ENCODE measurements at regions not wholly inside any gene's neighbourhood (a gene's known extent, or its start where the extent isn't known, plus 50 kb on each side); places are given as distances from the start of the nearest gene placed in this dataset.

DNA sequence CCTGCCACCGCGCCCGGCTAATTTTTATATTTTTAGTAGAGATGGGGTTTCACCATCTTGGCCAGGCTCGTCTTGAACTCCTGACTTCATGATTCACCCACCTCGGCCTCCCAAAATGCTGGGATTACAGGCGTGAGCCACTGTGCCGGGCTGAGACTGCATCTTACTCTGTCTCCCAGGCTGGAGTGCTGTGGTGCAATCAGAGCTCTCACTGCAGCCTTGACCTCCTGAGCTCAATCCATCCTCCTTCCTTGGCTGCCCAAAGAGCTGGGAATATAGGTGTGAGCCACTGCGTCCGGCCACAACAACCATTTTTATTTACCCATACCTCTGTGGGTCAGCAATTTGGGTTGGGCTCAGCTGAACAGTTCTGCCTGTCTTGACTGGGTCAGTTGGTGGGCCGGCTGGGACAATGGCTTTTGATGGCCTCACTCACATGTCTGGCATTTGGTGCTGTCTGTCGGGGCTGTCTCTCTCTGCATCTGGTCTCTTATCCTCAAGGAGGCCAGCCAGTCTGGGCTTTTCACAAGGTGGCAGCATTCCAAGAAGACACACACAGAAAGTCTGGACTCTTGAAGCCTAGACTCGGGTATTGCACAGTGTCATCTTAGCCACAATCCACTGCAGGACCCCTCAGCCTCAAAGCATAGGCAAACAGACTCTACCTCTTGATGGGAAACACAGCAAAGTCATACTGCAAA is 116.8 kb upstream of the GATA6 start:
- no peaks in the 10 kb centered on the region for H3K36me3 ChIP-seq (ENCODE audit: control insufficient read depth, insufficient read depth, low read length)
- H3K4me1 ChIP-seq (ENCODE audit: control insufficient read depth, insufficient read depth, low read length): no peaks in the 10 kb centered on the region
- H3K4me3 ChIP-seq (ENCODE audit: low read length): no peak overlapping the region
- H3K27ac ChIP-seq (ENCODE audit: low read length): no peak overlapping the region
- 82% methylated on average over 7 of the region's 12 CpGs for WGBS (ENCODE audit: insufficient coverage)
- H3K27me3 ChIP-seq (ENCODE audit: control insufficient read depth, insufficient read depth, low read length): no peaks in the 10 kb centered on the region
- H3K9me3 ChIP-seq (replicated peaks; ENCODE audit: control insufficient read depth, low read depth, low read length): no peaks in the 10 kb centered on the region
- no peak for DNase-seq

DNA sequence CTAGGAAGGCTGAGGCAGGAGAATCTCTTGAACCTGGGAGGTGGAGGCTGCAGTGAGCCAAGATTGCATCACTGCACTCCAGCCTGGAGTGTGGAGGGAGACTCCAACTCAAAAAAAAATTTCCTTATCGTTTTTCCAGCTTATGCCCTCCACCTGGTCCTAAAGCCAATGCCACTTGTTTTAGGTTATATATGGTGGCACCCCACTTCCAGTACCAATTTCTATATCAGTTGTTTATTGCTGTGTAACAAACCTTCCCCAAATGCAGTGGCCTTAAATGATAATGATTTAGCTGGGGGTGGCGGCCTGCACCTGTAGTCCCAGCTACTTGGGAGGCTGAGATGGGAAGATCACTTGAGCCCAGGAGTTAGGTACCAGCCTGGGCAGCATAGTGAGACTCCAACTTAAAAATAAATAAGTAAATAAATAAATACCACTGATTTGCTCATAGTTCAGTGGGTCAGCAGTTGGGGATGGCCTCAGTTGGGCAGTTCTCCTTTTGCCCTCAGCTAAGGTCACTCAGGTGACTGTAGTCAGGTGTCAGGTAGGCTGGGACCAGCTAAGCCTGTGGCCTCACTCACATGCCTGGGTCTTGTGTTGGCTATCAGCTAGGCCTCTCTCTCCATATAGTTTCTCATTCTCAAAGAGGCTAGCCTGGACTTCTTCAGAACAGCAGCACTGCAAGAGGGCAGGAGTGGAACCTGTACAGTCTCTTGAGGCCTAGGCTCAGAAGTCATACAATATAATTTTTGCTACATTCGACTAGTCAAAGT is 113.7 kb upstream of the GATA6 start:
- Histone ChIP-seq H3K27me3 (ENCODE audit: control insufficient read depth, insufficient read depth, low read length) (no peaks in the 10 kb centered on the region), H3K27ac (ENCODE audit: low read length) (no peak overlapping the region), H3K9me3 (replicated peaks; ENCODE audit: control insufficient read depth, low read depth, low read length) (no peaks in the 10 kb centered on the region), H3K4me3 (ENCODE audit: low read length) (no peak overlapping the region), H3K4me1 (ENCODE audit: control insufficient read depth, insufficient read depth, low read length) (no peaks in the 10 kb centered on the region), H3K36me3 (ENCODE audit: control insufficient read depth, insufficient read depth, low read length) (no peaks in the 10 kb centered on the region)
- DNase-seq: no peak
- no CpG with 5 or more reads among the region's 3 CpGs for WGBS (ENCODE audit: insufficient coverage)

DNA sequence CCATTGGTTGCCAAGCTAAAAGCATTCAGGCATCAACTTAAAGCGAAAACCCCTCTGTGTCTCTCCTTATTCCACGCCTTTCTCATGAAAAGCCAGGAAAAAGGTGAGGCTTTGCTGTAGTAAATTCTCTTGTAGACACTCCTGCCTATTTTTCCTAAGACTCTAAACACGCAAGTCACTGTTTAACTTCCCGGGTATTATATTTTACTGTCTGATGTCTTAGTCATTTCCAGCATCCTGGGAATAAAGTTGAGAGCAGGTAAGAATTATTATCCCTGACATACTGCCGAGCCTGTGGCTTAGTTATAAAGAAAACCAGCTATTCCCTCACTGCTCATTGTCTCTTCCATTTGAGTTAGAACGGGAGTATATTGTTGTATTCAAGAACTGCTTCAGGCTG is 112.4 kb upstream of the GATA6 start:
- peaks cover under 1% of the 10 kb centered on the region for H3K27me3 ChIP-seq (ENCODE audit: control insufficient read depth, insufficient read depth, low read length)
- no peak overlapping the region for H3K27ac ChIP-seq (ENCODE audit: low read length)
- no peaks in the 10 kb centered on the region for H3K36me3 ChIP-seq (ENCODE audit: control insufficient read depth, insufficient read depth, low read length)
- no peaks in the 10 kb centered on the region for H3K9me3 ChIP-seq (replicated peaks; ENCODE audit: control insufficient read depth, low read depth, low read length)
- no peak overlapping the region for H3K4me3 ChIP-seq (ENCODE audit: low read length)
- no peak for DNase-seq
- no peaks in the 10 kb centered on the region for H3K4me1 ChIP-seq (ENCODE audit: control insufficient read depth, insufficient read depth, low read length)
- no CpG with 5 or more reads among the region's 6 CpGs for WGBS (ENCODE audit: insufficient coverage)

DNA sequence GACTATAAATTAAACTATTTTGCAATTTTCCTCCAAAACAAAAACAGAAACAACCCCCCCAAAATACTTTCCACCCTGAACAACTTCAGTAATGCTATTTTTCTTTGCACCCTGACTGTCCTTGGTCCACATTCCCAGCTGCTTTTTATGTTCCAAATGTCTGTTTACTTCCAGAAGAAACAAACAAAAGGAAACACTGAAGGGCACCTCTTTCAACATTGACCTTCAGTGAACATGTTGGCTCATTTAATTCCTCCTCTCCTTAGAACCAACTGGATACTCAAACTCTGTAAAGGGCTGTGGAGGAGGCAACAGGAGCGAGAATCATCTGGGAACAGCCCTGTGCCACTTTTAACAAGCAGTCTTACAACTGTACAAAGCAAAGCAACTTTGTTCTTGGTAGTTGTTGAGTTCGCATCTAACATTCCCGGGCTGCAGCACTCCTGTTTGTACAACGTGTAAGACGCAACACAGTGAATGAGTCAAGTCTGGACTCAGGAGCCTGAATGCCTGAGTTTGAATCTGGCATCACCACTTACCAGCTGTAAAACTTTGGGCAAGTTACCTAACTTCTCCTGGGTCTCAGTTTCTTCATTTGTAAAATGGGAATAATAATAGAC is 111.4 kb upstream of the GATA6 start:
- no peaks in the 10 kb centered on the region for H3K36me3 ChIP-seq (ENCODE audit: control insufficient read depth, insufficient read depth, low read length)
- peaks cover 2% of the 10 kb centered on the region for H3K27me3 ChIP-seq (ENCODE audit: control insufficient read depth, insufficient read depth, low read length)
- H3K9me3 ChIP-seq (replicated peaks; ENCODE audit: control insufficient read depth, low read depth, low read length): no peaks in the 10 kb centered on the region
- 94% methylated on average over 2 of the region's 5 CpGs for WGBS (ENCODE audit: insufficient coverage)
- DNase-seq: no peak
- no peaks in the 10 kb centered on the region for H3K4me1 ChIP-seq (ENCODE audit: control insufficient read depth, insufficient read depth, low read length)
- H3K4me3 ChIP-seq (ENCODE audit: low read length): no peak overlapping the region
- H3K27ac ChIP-seq (ENCODE audit: low read length): no peak overlapping the region

DNA sequence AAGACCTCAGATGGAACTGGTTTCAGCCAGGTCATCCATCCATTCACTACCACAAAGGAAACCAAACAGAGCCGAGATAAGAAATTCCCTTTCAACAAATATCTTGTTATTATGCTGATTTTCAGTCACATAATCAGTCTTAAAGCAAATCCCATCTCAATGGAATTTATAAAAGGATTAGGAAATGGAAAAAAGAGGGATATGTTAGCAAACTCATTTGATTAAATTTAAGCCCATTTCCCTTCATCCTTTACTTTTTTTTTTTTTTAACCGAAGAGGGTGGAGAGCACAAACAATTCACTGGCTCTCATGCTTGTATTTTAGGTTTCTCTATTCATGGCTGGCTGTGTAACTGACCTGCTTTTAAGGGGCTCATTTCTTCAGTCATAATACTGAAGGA is 109.0 kb upstream of the GATA6 start:
- no CpG with 5 or more reads among the region's 2 CpGs for WGBS (ENCODE audit: insufficient coverage)

DNA sequence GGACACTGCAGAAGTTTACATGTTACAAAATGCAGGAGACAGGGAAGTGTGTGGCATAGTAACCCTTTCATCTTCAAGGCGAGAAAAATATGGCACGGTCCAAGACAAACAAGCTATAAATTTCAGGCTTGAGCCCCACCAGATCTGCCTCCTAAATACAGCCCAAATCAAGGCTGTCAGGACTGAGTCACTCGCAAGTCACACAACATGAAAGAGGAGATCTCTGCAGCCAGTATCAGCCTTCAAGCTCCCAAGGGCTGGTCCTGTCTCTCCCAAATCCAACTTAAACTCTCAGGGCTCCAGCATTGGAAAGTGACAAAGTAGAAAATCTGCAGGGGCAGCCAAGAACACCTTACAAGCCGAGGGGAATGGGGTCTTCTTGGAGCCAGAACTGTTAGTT is 106.3 kb upstream of the GATA6 start:
- WGBS (ENCODE audit: insufficient coverage): 18% methylated on average over 2 of the region's 4 CpGs
- H3K4me1 ChIP-seq (ENCODE audit: control insufficient read depth, insufficient read depth, low read length): no peaks in the 10 kb centered on the region
- DNase-seq: no peak
- H3K27ac ChIP-seq (ENCODE audit: low read length): no peak overlapping the region
- no peaks in the 10 kb centered on the region for H3K9me3 ChIP-seq (replicated peaks; ENCODE audit: control insufficient read depth, low read depth, low read length)
- H3K36me3 ChIP-seq (ENCODE audit: control insufficient read depth, insufficient read depth, low read length): no peaks in the 10 kb centered on the region
- no peak overlapping the region for H3K4me3 ChIP-seq (ENCODE audit: low read length)
- peaks cover 2% of the 10 kb centered on the region for H3K27me3 ChIP-seq (ENCODE audit: control insufficient read depth, insufficient read depth, low read length)

More for the DNA sequence above, 109.0 kb upstream of the GATA6 start:
- peaks cover 2% of the 10 kb centered on the region for H3K27me3 ChIP-seq (ENCODE audit: control insufficient read depth, insufficient read depth, low read length)
- no peak overlapping the region for H3K27ac ChIP-seq (ENCODE audit: low read length)
- no peaks in the 10 kb centered on the region for H3K4me1 ChIP-seq (ENCODE audit: control insufficient read depth, insufficient read depth, low read length)
- DNase-seq: no peak
- H3K4me3 ChIP-seq (ENCODE audit: low read length): no peak overlapping the region
- H3K9me3 ChIP-seq (replicated peaks; ENCODE audit: control insufficient read depth, low read depth, low read length): no peaks in the 10 kb centered on the region
- H3K36me3 ChIP-seq (ENCODE audit: control insufficient read depth, insufficient read depth, low read length): no peaks in the 10 kb centered on the region

DNA sequence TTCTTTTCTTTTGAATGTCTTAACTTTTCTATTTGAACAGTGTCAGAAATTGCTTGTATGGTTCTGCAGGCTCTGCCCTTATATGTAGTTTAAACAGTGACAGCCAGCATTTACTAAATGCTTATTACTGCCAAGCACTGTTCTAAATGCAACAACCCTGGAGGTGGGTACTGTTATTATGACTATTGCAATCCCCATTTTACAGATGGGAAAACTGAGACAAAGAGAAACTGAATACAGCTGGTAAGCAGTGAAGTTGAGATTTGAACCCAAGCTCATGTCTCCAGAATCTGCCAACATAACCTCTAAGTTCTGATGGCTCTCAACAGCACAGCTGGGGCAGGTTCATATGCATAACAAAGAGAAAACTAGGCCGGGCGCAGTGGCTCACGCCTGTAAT is 105.7 kb upstream of the GATA6 start:
- WGBS (ENCODE audit: insufficient coverage): no CpG with 5 or more reads among the region's 3 CpGs
- Histone ChIP-seq H3K4me1 (ENCODE audit: control insufficient read depth, insufficient read depth, low read length) (no peaks in the 10 kb centered on the region), H3K27me3 (ENCODE audit: control insufficient read depth, insufficient read depth, low read length) (peaks cover 4% of the 10 kb centered on the region), H3K4me3 (ENCODE audit: low read length) (no peak overlapping the region), H3K27ac (ENCODE audit: low read length) (no peak overlapping the region), H3K36me3 (ENCODE audit: control insufficient read depth, insufficient read depth, low read length) (no peaks in the 10 kb centered on the region), H3K9me3 (replicated peaks; ENCODE audit: control insufficient read depth, low read depth, low read length) (no peaks in the 10 kb centered on the region)
- DNase-seq: no peak

DNA sequence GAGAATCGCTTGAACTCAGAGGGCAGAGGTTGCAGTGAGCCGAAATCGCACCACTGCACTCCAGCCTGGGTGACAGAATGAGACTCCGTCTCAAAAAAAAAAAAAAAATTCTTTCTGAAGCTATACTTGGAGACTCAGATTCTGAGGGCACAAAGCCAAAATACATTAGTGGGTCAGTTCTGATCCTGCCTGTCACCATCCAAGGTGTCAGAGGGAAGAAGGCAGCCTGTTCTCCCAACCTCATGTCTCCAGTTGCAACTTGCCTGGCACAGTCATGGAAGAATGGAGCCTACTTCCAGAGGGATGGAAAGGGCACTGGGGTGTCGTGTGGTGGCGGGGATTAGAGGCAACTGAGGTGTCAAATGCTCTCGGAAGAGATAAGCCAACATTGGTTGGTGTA is 104.8 kb upstream of the GATA6 start:
- Histone ChIP-seq H3K4me1 (ENCODE audit: control insufficient read depth, insufficient read depth, low read length) (no peaks in the 10 kb centered on the region), H3K27ac (ENCODE audit: low read length) (no peak overlapping the region), H3K9me3 (replicated peaks; ENCODE audit: control insufficient read depth, low read depth, low read length) (no peaks in the 10 kb centered on the region), H3K36me3 (ENCODE audit: control insufficient read depth, insufficient read depth, low read length) (no peaks in the 10 kb centered on the region), H3K4me3 (ENCODE audit: low read length) (no peak overlapping the region), H3K27me3 (ENCODE audit: control insufficient read depth, insufficient read depth, low read length) (peaks cover 4% of the 10 kb centered on the region)
- no peak for DNase-seq
- WGBS (ENCODE audit: insufficient coverage): 93% methylated on average over 4 of the region's 7 CpGs

DNA sequence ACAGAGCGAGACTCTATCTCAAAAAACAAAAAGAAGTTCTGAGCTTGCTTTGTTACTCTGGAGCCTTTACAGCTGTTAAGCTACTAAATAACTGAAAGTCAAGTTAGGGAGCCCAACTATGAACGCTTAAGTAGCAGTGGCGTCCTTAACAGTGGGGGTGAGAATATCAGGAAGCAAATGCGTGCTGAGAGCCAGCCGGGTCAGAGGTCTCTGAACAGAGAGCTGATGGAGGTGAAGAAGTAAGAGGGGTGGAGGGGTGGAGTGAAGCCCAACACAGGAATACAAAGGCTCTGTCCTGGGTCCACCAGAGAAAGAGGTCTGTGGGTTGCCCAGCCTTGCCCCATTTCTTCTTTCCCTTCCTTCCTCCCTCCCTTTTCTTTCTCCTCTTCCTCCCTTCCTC is 104.1 kb upstream of the GATA6 start:
- Histone ChIP-seq H3K9me3 (replicated peaks; ENCODE audit: control insufficient read depth, low read depth, low read length) (no peaks in the 10 kb centered on the region), H3K4me3 (ENCODE audit: low read length) (no peak overlapping the region), H3K27me3 (ENCODE audit: control insufficient read depth, insufficient read depth, low read length) (peaks cover 4% of the 10 kb centered on the region), H3K4me1 (ENCODE audit: control insufficient read depth, insufficient read depth, low read length) (no peaks in the 10 kb centered on the region), H3K27ac (ENCODE audit: low read length) (no peak overlapping the region), H3K36me3 (ENCODE audit: control insufficient read depth, insufficient read depth, low read length) (no peaks in the 10 kb centered on the region)
- DNase-seq: no peak
- 47% methylated on average over 4 of the region's 5 CpGs for whole genome bisulfite sequencing (ENCODE audit: insufficient coverage)

DNA sequence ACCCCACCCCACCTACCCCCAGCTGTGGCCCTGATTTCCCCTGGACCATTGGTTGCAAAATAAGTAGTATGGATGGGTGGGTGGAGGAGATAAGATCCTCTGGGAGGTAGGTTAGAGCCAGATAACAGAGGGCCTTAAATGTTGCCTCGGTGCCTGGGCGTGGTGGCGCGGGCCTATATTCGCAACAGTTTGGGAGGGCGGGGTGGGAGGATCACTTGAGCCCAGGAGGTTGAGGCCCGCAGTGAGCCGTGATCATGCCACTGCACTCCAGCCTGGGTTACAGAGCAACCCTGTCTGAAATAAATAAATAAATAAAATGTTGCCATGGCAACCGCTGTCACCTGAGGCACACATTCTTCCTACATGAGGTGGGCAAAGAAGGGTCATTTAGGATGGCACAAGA is 103.3 kb upstream of the GATA6 start:
- no peaks in the 10 kb centered on the region for H3K36me3 ChIP-seq (ENCODE audit: control insufficient read depth, insufficient read depth, low read length)
- peaks cover 4% of the 10 kb centered on the region for H3K27me3 ChIP-seq (ENCODE audit: control insufficient read depth, insufficient read depth, low read length)
- H3K4me3 ChIP-seq (ENCODE audit: low read length): no peak overlapping the region
- H3K4me1 ChIP-seq (ENCODE audit: control insufficient read depth, insufficient read depth, low read length): no peaks in the 10 kb centered on the region
- no peaks in the 10 kb centered on the region for H3K9me3 ChIP-seq (replicated peaks; ENCODE audit: control insufficient read depth, low read depth, low read length)
- DNase-seq: no peak
- no peak overlapping the region for H3K27ac ChIP-seq (ENCODE audit: low read length)
- WGBS (ENCODE audit: insufficient coverage): 89% methylated on average over 8 of the region's 9 CpGs

All from muscle of leg (tissue), 3 donors.